Spleen (tissue), 11 donors: ENCODE measurements at regions not wholly inside any gene's neighbourhood (a gene's known extent, or its start where the extent isn't known, plus 50 kb on each side); places are given as distances from the start of the nearest gene placed in this dataset.

Experiments
- DNase-seq: peaks from one replicate; pipeline ENCODE4 v3.0.0-alpha.2; 2020
- H3K27ac ChIP-seq, 8 donors: fragments of 200-600 bp; sonication (generic) in 7 of 8; 1 replicate in 4 of 8; 2 replicates in 4 of 8; pipeline versions ENCODE4 v1.5.0 to v1.8.0; 2016 to 2021; ENCODE audit warnings: inconsistent platforms in 4 of 8, mild to moderate bottlenecking in 4 of 8, moderate library complexity in 1 of 8
- H3K27me3 ChIP-seq, 7 donors: fragments of 200-600 bp; sonication (generic) in 6 of 7; replicated peaks in 1 of 7; 1 replicate in 4 of 7; 2 replicates in 3 of 7; pipeline versions ENCODE4 v1.5.0 to v1.8.0; 2016 to 2021; ENCODE audit warnings: inconsistent platforms in 3 of 7, mild to moderate bottlenecking in 1 of 7
- H3K36me3 ChIP-seq, 6 donors: fragments of 200-600 bp; sonication (generic) in 5 of 6; 1 replicate in 4 of 6; 2 replicates in 2 of 6; pipeline versions ENCODE4 v1.5.0 to v1.8.0; 2016 to 2021; ENCODE audit warnings: inconsistent platforms in 2 of 6
- H3K4me1 ChIP-seq, 6 donors: fragments of 200-600 bp; sonication (generic) in 5 of 6; 1 replicate in 3 of 6; 2 replicates in 3 of 6; pipeline versions ENCODE4 v1.5.0 to v1.8.0; 2016 to 2021; ENCODE audit warnings: inconsistent platforms in 3 of 6
- H3K4me3 ChIP-seq, 8 donors: fragments of 200-600 bp; sonication (generic) in 7 of 8; 1 replicate in 4 of 8; 2 replicates in 4 of 8; pipeline versions ENCODE4 v1.5.0 to v1.8.0; 2016 to 2021; ENCODE audit warnings: inconsistent platforms in 4 of 8, mild to moderate bottlenecking in 4 of 8, moderate library complexity in 2 of 8
- H3K9me3 ChIP-seq, 8 donors: fragments of 200-600 bp; sonication (generic) in 7 of 8; 1 replicate in 4 of 8; 2 replicates in 4 of 8; pipeline versions ENCODE4 v1.5.0 to v1.8.0; 2016 to 2021; ENCODE audit warnings: inconsistent platforms in 4 of 8
- POLR2A ChIP-seq, 3 donors: fragments of 450-650 bp; IDR thresholded peaks; one replicate each; pipeline ENCODE4 v1.5.1; 2017; ENCODE audit warnings: antibody characterized with exemption in 3 of 3, mild to moderate bottlenecking in 1 of 3
- POLR2AphosphoS5 ChIP-seq, 3 donors: sonication (generic); formaldehyde crosslinking; IDR thresholded peaks; one replicate each; pipeline ENCODE4 v1.5.1; 2017; ENCODE audit warnings: antibody characterized with exemption in 3 of 3
- WGBS, 5 donors: extraction: QIAGEN DNeasy Blood & Tissue Kit in 3 of 5; methylation state at CpG; one replicate each; pipeline versions ENCODE4 v1.1.5 to v1.1.7; 2013 to 2018; 5-methylcytosine and 5-hydroxymethylcytosine counted together
- intact Hi-C: fragments of 100-400 bp; cut with DNase I; formaldehyde crosslinking; loops from one replicate; pipeline ENCODE4 v1.15.0; 2023; ENCODE audit warnings: low total_unique reads
- TF ChIP-seq, protein P1 (sequence below), 11 experiments: fragments of 200-600 bp in 7 of 11; fragments of 450-650 bp in 4 of 11; sonication (generic) in 4 of 11; IDR thresholded peaks in 8 of 11; conservative IDR thresholded peaks in 3 of 11; 1 replicate in 7 of 11; 2 replicates in 4 of 11; pipeline versions ENCODE4 v1.4.0 to v1.8.0; 2016 to 2021; ENCODE audit warnings: antibody characterized with exemption in 11 of 11, inconsistent platforms in 4 of 11, mild to moderate bottlenecking in 1 of 11
- donor health status: healthy with polysubstance abuse.
- donor health status: DM: no; HTN: no; CAD: no; lungs with moderate emphysema.
- donor health status: DM: no; HTN: no; CAD: no.
- donor health status: Bipolar disorder and iron deficiency.
- donor health status: healthy.
- donor health status: DM: no; HTN: no; CAD: no.
- donor health status: DM: yes; HTN: yes; CAD: no.

DNA sequence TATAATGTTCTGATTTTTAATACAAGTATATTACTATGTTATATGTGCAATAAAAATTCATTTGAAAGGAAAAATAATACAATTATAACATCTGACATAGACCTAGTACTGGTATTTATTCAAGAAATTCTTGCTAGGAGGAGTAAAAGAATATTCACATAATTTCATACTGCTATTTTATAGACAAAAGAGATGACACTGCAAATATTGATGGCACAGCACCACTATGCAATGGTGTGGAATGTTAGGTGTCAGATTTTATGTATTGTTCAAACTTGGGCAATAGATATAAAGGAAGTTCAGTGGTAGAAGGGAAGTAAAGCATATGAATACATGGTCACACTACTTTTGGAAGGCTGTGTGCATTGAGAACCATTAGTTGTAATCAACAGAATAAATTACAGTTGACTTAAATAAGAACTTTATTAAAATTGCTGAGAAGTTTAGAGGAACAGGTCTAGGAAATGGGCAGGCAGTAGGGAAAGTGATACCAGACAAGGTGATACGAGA lies 143.9 kb downstream of the OR2K2 start:
- no peaks in the 10 kb centered on the region for H3K36me3 ChIP-seq
- 80 to 97% (median 88%) methylated on average over 1 of the region's 1 CpG for WGBS, 5 donors
- TF ChIP-seq POLR2A (IDR thresholded peaks at IDR 0.05) (no peak), POLR2AphosphoS5 (IDR thresholded peaks at IDR 0.05) (no peak)
- TF ChIP-seq, protein P1, sequence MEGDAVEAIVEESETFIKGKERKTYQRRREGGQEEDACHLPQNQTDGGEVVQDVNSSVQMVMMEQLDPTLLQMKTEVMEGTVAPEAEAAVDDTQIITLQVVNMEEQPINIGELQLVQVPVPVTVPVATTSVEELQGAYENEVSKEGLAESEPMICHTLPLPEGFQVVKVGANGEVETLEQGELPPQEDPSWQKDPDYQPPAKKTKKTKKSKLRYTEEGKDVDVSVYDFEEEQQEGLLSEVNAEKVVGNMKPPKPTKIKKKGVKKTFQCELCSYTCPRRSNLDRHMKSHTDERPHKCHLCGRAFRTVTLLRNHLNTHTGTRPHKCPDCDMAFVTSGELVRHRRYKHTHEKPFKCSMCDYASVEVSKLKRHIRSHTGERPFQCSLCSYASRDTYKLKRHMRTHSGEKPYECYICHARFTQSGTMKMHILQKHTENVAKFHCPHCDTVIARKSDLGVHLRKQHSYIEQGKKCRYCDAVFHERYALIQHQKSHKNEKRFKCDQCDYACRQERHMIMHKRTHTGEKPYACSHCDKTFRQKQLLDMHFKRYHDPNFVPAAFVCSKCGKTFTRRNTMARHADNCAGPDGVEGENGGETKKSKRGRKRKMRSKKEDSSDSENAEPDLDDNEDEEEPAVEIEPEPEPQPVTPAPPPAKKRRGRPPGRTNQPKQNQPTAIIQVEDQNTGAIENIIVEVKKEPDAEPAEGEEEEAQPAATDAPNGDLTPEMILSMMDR (IDR thresholded peaks at IDR 0.05 in 8 of 11, conservative IDR thresholded peaks at IDR 0.05 in 3 of 11): no peak
- H3K4me1 ChIP-seq: no peaks in the 10 kb centered on the region
- intact Hi-C loops: no loop called here
- H3K9me3 ChIP-seq: peaks cover 0 to 5% (median 0%) of the 10 kb centered on the region in 8 donors
- H3K27ac ChIP-seq: no peak overlapping the region
- no peak overlapping the region for H3K4me3 ChIP-seq
- H3K27me3 ChIP-seq: peaks cover 0 to 11% (median 0%) of the 10 kb centered on the region in 7 donors
- DNase-seq: no peak

DNA sequence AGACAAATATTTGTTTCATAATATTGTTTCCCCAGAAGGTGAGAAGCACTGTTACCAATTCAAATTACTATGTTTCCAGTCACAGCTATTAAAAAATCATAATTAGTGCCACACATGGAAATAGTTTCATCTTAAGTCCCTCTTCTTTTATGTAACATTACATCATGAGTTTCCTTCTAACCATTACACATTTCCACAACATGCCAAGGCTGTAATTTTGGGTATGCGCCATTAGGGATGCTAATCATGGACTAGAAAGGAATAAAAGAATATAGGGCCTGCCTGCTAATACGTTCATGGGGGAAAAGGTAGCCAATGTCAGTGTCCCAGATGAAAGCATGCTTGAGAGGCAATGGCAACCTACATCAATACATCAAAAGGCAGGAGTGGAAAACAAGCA lies 142.5 kb upstream of the LPAR1 start:
- 76 to 88% (median 88%) methylated on average over 2 of the region's 2 CpGs for WGBS, 5 donors
- no peak overlapping the region for H3K27ac ChIP-seq
- intact Hi-C loops: no loop called here
- H3K36me3 ChIP-seq: no peaks in the 10 kb centered on the region
- H3K4me3 ChIP-seq: no peak overlapping the region
- TF ChIP-seq POLR2A (IDR thresholded peaks at IDR 0.05): no peak
- no peak for TF ChIP-seq POLR2AphosphoS5 (IDR thresholded peaks at IDR 0.05)
- TF ChIP-seq, protein P1 (IDR thresholded peaks at IDR 0.05 in 8 of 11, conservative IDR thresholded peaks at IDR 0.05 in 3 of 11): no peak
- peaks cover 0 to 5% (median 0%) of the 10 kb centered on the region in 8 donors for H3K9me3 ChIP-seq
- H3K4me1 ChIP-seq: peaks cover 0 to 3% (median 0%) of the 10 kb centered on the region in 6 donors
- H3K27me3 ChIP-seq: no peaks in the 10 kb centered on the region
- DNase-seq: no peak

DNA sequence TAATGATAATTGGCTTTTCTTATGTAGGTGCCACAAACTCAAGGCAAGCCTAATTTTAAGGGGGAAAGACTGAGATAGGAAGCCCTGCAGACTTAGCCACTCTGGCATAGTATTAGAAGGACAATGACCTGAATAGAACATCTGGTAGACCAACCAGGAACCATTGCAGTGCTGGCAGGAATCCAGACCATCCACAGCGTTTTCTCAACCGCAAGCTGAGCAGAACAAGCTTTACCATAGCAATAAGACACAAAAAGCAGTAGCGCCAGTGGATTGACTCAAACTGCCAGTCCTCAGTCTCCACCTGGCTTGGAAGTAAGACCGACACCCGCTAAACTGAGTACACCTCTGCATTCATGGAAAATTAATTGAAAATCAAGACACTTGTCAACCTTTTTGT lies 141.3 kb upstream of the LPAR1 start:
- intact Hi-C loops: no loop called here
- Histone ChIP-seq H3K4me3 (no peak overlapping the region), H3K27ac (no peak overlapping the region), H3K36me3 (no peaks in the 10 kb centered on the region), H3K4me1 (peaks cover 0 to 3% (median 0%) of the 10 kb centered on the region in 6 donors), H3K9me3 (peaks cover 0 to 5% (median 0%) of the 10 kb centered on the region in 8 donors), H3K27me3 (no peaks in the 10 kb centered on the region)
- TF ChIP-seq POLR2AphosphoS5 (IDR thresholded peaks at IDR 0.05): no peak
- TF ChIP-seq, protein P1 (IDR thresholded peaks at IDR 0.05 in 8 of 11, conservative IDR thresholded peaks at IDR 0.05 in 3 of 11): no peak
- no peak for TF ChIP-seq POLR2A (IDR thresholded peaks at IDR 0.05)
- no peak for DNase-seq
- 33 to 51% (median 37%) methylated on average over 5 of the region's 5 CpGs for WGBS, 5 donors

DNA sequence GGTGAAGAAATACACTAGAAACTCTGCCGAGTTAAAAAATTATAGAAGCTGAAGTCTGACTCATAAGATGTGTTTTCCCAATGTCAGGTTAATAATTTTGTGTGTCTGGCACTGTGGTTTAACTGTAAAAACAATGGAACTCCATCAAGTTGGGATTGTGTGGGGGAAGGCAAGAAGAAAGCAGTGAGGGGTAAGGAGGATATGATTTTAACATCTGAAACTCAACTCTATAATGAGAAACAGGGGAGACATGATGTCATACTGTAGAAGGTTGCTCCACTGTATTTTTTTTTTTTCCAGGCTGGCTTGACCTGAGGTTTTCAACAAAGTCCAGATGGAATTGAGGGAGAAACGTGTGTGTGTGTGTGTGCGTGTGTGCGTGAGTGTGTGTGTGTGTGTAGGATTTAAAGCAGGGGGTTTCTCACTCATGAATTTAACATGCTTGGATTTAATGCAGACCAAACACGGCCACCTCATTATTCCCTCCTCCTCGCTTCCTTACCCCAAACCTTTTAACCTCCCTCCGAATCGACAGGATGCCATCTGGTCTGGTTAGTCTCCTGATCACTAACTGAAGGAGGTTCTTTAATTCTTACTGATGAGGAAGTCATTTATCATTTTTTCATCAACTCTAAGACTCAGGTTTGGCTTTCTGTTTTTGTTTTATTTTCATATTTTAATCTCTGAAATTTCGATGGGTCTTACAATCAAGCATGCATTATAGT lies 140.2 kb upstream of the LPAR1 start:
- intact Hi-C loops: no loop called here
- no peak for DNase-seq
- Histone ChIP-seq H3K36me3 (no peaks in the 10 kb centered on the region), H3K27ac (no peak overlapping the region), H3K27me3 (no peaks in the 10 kb centered on the region), H3K9me3 (no peaks in the 10 kb centered on the region), H3K4me3 (no peak overlapping the region), H3K4me1 (peaks cover 0 to 3% (median 0%) of the 10 kb centered on the region in 6 donors)
- TF ChIP-seq, protein P1 (IDR thresholded peaks at IDR 0.05 in 8 of 11, conservative IDR thresholded peaks at IDR 0.05 in 3 of 11): no peak
- TF ChIP-seq POLR2A (IDR thresholded peaks at IDR 0.05) (no peak), POLR2AphosphoS5 (IDR thresholded peaks at IDR 0.05) (no peak)
- WGBS, 5 donors: 30 to 35% (median 31%) methylated on average over 9 of the region's 9 CpGs
